Epithelial cell of esophagus (primary cell): ENCODE measurements at regions not wholly inside any gene's neighbourhood (a gene's known extent, or its start where the extent isn't known, plus 50 kb on each side); places are given as distances from the start of the nearest gene placed in this dataset.

ENCODE experiments used
- DNase-seq: peaks from one replicate; pipeline ENCODE4 v3.0.0; 2010; ENCODE audit warnings: low read depth
- H3K4me3 ChIP-seq: 2 replicates; pipeline ENCODE4 v1.5.1; 2011; ENCODE audit warnings: mild to moderate bottlenecking, low read length, control low read depth
- TF ChIP-seq, protein P1 (sequence below): IDR thresholded peaks from 2 replicates; pipeline ENCODE4 v1.5.1; 2011; ENCODE audit warnings: low read depth, mild to moderate bottlenecking, low read length, control low read depth, inconsistent platforms; ENCODE audit not compliant: insufficient read depth; ENCODE audit errors: missing control alignments

DNA sequence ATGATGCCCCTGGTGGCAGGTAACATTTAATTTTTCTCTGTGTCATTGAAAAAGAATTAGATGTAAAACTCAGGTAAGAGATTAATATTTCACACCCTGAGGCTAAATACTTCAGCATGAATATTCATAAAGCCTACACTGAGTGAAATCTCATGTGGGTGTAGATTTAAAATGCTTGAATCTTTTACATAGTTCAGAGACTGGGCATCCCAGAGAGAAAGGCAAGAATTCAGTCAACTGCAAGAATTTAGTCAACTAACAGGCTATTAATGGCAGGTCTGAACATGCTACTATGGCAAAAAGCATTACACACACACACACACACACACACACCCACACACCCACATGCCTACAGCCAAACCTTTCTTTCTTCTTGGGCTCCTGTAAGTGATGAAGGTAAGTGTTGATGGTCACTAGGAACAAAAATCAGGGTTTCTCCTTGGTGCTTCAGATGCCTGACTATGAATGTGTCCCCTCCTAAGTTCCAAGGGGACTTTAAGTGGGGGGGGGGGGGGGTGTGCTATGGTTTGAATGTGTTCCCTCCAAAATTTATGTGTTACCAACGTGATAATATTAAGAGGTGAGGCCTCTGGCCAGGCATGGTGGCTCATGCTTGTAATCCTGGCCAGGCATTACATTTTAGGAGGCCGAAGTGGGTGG, 63.7 kb upstream of the PSMD7 start:
- no peak overlapping the region for H3K4me3 ChIP-seq
- peak; percentile 67 for DNase-seq
- TF ChIP-seq, protein P1, sequence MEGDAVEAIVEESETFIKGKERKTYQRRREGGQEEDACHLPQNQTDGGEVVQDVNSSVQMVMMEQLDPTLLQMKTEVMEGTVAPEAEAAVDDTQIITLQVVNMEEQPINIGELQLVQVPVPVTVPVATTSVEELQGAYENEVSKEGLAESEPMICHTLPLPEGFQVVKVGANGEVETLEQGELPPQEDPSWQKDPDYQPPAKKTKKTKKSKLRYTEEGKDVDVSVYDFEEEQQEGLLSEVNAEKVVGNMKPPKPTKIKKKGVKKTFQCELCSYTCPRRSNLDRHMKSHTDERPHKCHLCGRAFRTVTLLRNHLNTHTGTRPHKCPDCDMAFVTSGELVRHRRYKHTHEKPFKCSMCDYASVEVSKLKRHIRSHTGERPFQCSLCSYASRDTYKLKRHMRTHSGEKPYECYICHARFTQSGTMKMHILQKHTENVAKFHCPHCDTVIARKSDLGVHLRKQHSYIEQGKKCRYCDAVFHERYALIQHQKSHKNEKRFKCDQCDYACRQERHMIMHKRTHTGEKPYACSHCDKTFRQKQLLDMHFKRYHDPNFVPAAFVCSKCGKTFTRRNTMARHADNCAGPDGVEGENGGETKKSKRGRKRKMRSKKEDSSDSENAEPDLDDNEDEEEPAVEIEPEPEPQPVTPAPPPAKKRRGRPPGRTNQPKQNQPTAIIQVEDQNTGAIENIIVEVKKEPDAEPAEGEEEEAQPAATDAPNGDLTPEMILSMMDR: no peak

DNA sequence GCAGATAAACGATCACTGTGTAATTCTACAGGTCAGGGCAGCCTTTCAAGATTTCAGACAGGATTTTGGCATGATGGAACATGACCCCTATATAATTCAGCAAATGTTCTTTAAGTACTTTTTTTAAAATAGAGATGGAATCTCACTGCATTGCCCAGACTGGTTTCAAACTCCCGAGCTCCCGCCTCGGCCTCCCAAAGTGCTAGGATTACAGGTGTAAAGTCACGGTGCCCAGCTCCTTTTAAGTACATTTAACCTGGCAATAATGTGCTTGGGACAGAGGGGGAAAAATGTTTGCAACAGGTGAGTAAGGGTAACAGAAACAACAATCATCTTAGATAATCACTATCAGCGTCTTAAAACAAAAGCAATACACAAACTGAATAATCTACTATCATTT, 66.5 kb upstream of the PSMD7 start:
- no peak overlapping the region for H3K4me3 ChIP-seq
- TF ChIP-seq, protein P1: no peak
- DNase-seq: no peak

- peak; percentile 3 for DNase-seq
- no peak overlapping the region for H3K4me3 ChIP-seq
- TF ChIP-seq, protein P1: peak; percentile 40
Observed at GRCh38 chr16:74226338-74226954, 70.2 kb upstream of the PSMD7 start.

GRCh38 chr16:74224828-74225612, 71.6 kb upstream of the PSMD7 start:
- TF ChIP-seq, protein P1: no peak
- no peak overlapping the region for H3K4me3 ChIP-seq
- peak; percentile 47 for DNase-seq

DNA sequence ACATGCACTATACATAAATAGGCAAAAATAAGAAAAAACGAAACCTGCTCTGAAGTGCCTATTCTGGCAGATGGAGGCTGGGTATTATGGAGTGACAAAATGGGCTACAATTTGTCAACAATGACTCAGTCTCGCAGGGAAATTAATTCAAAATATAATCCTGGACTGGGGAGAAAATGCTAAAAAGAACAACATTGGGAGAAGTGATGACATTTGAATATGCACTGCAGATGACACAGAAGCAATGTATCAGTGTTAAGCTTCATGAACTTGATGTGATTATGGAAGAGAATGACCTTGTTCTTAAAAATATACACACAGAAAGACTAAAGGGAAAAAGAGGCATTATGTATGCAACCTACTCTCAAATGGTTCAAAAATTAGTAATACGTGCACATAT, 74.8 kb upstream of the PSMD7 start:
- TF ChIP-seq, protein P1: no peak
- no peak for DNase-seq
- H3K4me3 ChIP-seq: no peak overlapping the region

- no peak for DNase-seq
- no peak overlapping the region for H3K4me3 ChIP-seq
- TF ChIP-seq, protein P1: no peak
Observed at GRCh38 chr16:74219706-74220105, 76.9 kb upstream of the PSMD7 start.
